ENCODE measurements at regions not wholly inside any gene's neighbourhood (a gene's known extent, or its start where the extent isn't known, plus 50 kb on each side); places are given as distances from the start of the nearest gene placed in this dataset.
A peak's percentile ranks its signal among the peaks of the same experiment; 100 is the strongest.

DNA sequence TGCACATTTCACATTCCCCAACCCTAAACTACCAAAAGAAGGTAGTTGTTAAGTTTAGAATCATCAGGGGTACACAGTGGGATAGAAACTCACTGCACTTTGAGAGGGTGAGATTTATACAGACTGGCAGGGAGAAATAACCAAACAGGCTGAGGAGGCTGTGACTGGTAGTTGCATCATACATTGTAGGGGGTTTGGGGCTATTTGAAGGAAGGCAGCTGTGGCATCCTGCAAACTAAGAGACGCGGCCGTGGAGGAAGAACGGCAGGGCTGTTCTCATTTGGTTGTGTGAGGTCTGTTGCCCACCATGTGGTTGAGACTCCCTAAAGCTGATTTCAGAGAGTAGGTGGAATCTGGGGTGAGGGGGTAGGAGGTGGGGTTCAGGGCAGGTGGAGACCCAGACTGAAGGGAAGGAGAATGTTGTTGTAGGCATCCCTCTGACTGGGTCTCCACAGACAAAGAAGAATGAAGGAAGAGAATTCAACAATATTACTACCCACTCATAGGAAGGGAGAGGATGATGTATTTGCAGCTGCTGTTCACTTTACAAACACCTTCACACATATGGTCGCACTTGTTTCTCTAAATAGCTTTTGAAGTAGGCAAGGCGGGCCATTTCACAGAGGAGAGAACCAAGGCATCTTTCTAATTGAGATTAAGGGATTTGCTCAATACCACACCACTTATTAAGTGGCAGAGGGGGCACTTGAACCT is 170.9 kb upstream of the SIX2 start:
- TF ChIP-seq PKNOX1 (IDR thresholded peaks at IDR 0.05) (no peak), LEF1 (IDR thresholded peaks at IDR 0.05; ENCODE audit: borderline replicate concordance) (no peak)
- CTCF ChIA-PET = no interaction called here
- no peak for DNase-seq (ENCODE audit: extremely low spot score)
- POLR2A ChIA-PET = no interaction called here

DNA sequence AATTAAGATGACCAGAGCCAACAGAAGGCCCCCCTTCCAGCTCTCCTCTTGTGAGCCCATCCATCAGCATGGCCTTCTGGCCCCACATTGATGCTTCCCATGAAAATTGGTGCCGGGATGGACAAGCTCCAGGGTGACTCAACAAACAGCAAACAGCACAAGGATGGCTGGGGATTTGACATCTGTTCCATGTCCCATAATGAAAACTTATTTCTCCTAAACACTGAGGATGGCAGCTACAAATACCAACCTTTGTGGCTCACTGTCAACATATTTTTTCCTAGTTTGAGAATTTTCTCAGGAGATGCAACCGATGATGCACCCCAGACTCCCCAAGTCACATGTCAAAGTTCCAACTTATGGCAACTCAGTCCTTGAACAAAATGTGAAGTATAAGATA is 169.6 kb upstream of the SIX2 start:
- ChIA-PET CTCF (no interaction called here), POLR2A (no interaction called here)
- TF ChIP-seq FOXA1 (IDR thresholded peaks at IDR 0.05) (no peak), CTBP1 (IDR thresholded peaks at IDR 0.05; ENCODE audit: borderline replicate concordance) (no peak), ELF4 (IDR thresholded peaks at IDR 0.05) (no peak), SUZ12 (IDR thresholded peaks at IDR 0.05) (no peak), PKNOX1 (IDR thresholded peaks at IDR 0.05) (no peak), SP1 (IDR thresholded peaks at IDR 0.05) (no peak), ZNF384 (IDR thresholded peaks at IDR 0.05) (no peak), NFRKB (IDR thresholded peaks at IDR 0.05) (no peak), ARNT (IDR thresholded peaks at IDR 0.05) (no peak), LEF1 (IDR thresholded peaks at IDR 0.05; ENCODE audit: borderline replicate concordance) (no peak), HDGF (IDR thresholded peaks at IDR 0.05; ENCODE audit: borderline replicate concordance) (no peak)
- no peak for DNase-seq (ENCODE audit: extremely low spot score)

DNA sequence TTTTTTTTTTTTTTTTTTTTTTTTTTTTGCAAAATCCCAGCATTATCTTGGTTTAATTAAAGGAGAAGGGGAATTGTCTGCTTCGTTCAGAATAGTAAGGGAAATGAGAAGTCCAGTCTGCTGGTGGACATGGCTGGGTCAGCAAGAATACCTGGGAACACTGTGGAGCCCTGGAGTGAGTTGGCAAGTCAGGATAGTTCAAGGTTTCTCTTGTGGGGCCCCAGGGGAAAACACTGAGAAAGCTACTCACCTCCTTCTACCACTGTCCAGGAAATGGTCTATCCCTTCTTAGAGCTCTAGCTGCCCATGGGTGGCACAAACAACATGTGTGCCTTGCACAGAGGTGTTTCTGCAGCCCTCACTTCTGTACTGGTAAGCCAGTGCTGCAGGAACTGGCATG is 169.1 kb upstream of the SIX2 start:
- ChIA-PET POLR2A (no interaction called here), CTCF (no interaction called here)
- DNase-seq (ENCODE audit: extremely low spot score) = no peak
- TF ChIP-seq NFRKB (IDR thresholded peaks at IDR 0.05) (no peak), LEF1 (IDR thresholded peaks at IDR 0.05; ENCODE audit: borderline replicate concordance) (no peak)

- POLR2A ChIA-PET = no interaction called here
- no peak for TF ChIP-seq NFRKB (IDR thresholded peaks at IDR 0.05)
- TF ChIP-seq ZNF384 (IDR thresholded peaks at IDR 0.05) = no peak
- CTCF ChIA-PET = no interaction called here
- DNase-seq (ENCODE audit: extremely low spot score) = no peak
Measured at GRCh38 chr2:45177870-45178269, 168.6 kb upstream of the SIX2 start.

DNA sequence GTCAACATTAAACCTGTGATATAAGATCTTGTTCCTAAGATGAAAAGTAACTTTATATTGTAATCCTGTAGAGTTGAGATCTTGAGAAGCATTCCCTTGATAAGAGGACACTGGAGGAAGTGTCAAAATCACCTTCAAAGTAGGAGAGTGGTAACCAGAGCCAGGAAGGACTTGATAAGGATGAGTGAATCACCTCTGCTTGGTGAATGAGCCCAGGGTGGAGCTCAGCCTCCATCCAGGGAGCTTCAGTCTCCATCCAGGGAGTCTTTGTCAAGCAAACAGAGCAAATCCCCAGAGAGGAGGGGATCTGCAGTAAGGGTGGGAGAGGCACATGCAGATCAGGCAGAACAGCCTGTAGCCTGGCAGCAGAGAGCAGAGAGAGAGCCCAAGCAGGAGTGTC is 167.1 kb upstream of the SIX2 start:
- ChIA-PET CTCF (no interaction called here), POLR2A (no interaction called here)
- TF ChIP-seq FOXA1 (IDR thresholded peaks at IDR 0.05) (no peak), ARNT (IDR thresholded peaks at IDR 0.05) (no peak), PKNOX1 (IDR thresholded peaks at IDR 0.05) (no peak), SUZ12 (IDR thresholded peaks at IDR 0.05) (no peak), ZNF384 (IDR thresholded peaks at IDR 0.05) (no peak), BHLHE40 (IDR thresholded peaks at IDR 0.05; ENCODE audit: borderline replicate concordance) (no peak), L3MBTL2 (conservative IDR thresholded peaks at IDR 0.05) (no peak), NFRKB (IDR thresholded peaks at IDR 0.05) (no peak), FOXM1 (IDR thresholded peaks at IDR 0.05; ENCODE audit: borderline replicate concordance) (no peak), CTBP1 (IDR thresholded peaks at IDR 0.05; ENCODE audit: borderline replicate concordance) (no peak), TARDBP (IDR thresholded peaks at IDR 0.05) (no peak), SP1 (IDR thresholded peaks at IDR 0.05) (no peak), LEF1 (IDR thresholded peaks at IDR 0.05; ENCODE audit: borderline replicate concordance) (no peak), HDGF (IDR thresholded peaks at IDR 0.05; ENCODE audit: borderline replicate concordance) (no peak), ELF4 (IDR thresholded peaks at IDR 0.05) (no peak), FOXK2 (IDR thresholded peaks at IDR 0.05) (no peak)
- no peak for DNase-seq (ENCODE audit: extremely low spot score)

DNA sequence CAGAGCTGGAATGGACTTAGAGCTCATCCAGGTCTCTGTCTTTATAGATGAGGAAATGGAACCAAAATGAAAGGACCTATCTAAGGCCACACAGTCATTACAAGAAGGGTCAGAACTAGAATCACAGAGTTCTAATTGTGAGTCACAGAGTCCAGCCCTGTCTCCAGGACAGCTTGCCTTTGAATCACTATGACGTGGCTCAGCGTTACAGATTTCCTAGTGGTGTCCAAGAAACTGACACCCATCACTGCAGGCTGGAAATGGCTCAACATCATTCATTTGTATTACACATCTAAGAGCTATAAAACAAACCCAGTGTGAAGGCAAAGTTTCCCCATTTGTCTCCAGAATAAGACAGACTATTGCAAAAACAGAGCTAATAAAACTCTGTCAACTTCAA is 164.3 kb upstream of the SIX2 start:
- DNase-seq (ENCODE audit: extremely low spot score) = peak; percentile 46
- ChIA-PET POLR2A (no interaction called here), CTCF (interaction anchor here (0.6 to 1.0 kb wide), 2 partner anchors 53 to 157 kb away, joined by 3 to 4 read pairs; no protein-coding TSS in a partner anchor)
- TF ChIP-seq TARDBP (IDR thresholded peaks at IDR 0.05) = no peak
- peak; percentile 81 for TF ChIP-seq PKNOX1 (IDR thresholded peaks at IDR 0.05)

DNA sequence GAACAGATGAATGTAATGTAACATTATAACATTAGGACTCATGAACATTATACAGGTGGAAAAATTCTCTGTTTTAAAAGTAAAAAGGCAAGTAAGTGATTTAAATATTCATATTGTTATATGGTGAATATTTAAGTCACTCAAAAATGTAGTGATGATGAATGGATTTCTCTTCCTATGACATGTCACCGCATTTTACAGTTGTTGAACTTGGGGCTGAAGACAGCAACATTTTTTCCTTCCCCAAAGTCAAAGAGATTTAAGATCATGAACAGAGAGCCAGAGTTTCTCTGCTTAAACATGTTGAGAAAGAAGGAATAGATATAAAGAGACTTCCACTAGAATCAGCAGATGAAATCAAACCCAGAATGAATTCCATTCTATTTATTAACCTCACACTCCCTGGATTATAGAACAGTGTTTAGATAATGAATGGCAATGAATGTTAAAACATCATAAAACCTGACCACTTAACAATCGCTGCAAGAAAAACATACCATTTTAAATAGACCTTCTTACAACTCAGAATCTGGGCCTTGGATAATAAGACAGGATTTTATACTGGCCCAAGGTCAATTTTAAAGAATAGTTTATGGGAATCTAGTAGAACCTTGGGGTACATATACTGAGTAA is 163.6 kb upstream of the SIX2 start:
- no peak for DNase-seq (ENCODE audit: extremely low spot score)
- ChIA-PET CTCF (interaction anchor here (1.0 kb wide), 1 partner anchor 52 kb away, joined by 3 read pairs; no protein-coding TSS in a partner anchor), POLR2A (no interaction called here)
- no peak for TF ChIP-seq FOXA1 (IDR thresholded peaks at IDR 0.05)
- TF ChIP-seq PKNOX1 (IDR thresholded peaks at IDR 0.05) = peak; percentile 31; the same call in 1 of the 2 replicates
